GM23338 (cell line): ENCODE measurements at regions not wholly inside any gene's neighbourhood (a gene's known extent, or its start where the extent isn't known, plus 50 kb on each side); places are given as distances from the start of the nearest gene placed in this dataset.

ENCODE experiments used
- ATAC-seq: fragments of 200-7000 bp; cut with Tn5 transposase; 3 replicates; pipeline ENCODE4 v1.9.1; 2020
- DNase-seq: peaks from one replicate; pipeline ENCODE4 v3.0.0-alpha.2; 2015; ENCODE audit warnings: low spot score
- H2AFZ ChIP-seq: fragments of 200-600 bp; sonication (generic); 2 replicates; pipeline ENCODE4 v1.8.0; 2016; ENCODE audit warnings: antibody characterized with exemption, mild to moderate bottlenecking, moderate library complexity
- H3F3A ChIP-seq: fragments of 200-600 bp; sonication (generic); replicated peaks from 2 replicates; pipeline ENCODE4 v1.8.0; 2017; ENCODE audit warnings: antibody characterized with exemption, mixed run types, low read depth
- H3K27ac ChIP-seq: fragments of 200-600 bp; sonication (generic); 2 replicates; pipeline ENCODE4 v1.6.1; 2016; ENCODE audit warnings: low read depth
- H3K27me3 ChIP-seq: fragments of 200-600 bp; sonication (generic); 2 replicates; pipeline ENCODE4 v1.8.0; 2016; ENCODE audit warnings: mild to moderate bottlenecking, mixed run types, moderate library complexity; ENCODE audit not compliant: insufficient read depth
- H3K36me3 ChIP-seq: fragments of 200-600 bp; sonication (generic); 2 replicates; pipeline ENCODE4 v1.8.0; 2016; ENCODE audit warnings: mild to moderate bottlenecking; ENCODE audit not compliant: insufficient read depth
- H3K4me1 ChIP-seq: fragments of 200-600 bp; sonication (generic); 2 replicates; pipeline ENCODE4 v1.8.0; 2016; ENCODE audit warnings: mild to moderate bottlenecking, moderate library complexity; ENCODE audit not compliant: insufficient read depth
- H3K4me2 ChIP-seq: fragments of 200-600 bp; sonication (generic); 2 replicates; pipeline ENCODE4 v1.7.1; 2017; ENCODE audit warnings: mixed run types
- H3K4me3 ChIP-seq: fragments of 200-600 bp; sonication (generic); 2 replicates; pipeline ENCODE4 v1.6.1; 2016; ENCODE audit warnings: mixed run types
- H3K79me2 ChIP-seq: fragments of 200-600 bp; sonication (generic); replicated peaks from 2 replicates; pipeline ENCODE4 v1.8.0; 2017; ENCODE audit warnings: mild to moderate bottlenecking; ENCODE audit not compliant: insufficient read depth
- H3K9me2 ChIP-seq: fragments of 200-600 bp; sonication (generic); 2 replicates; pipeline ENCODE4 v1.8.0; 2017; ENCODE audit not compliant: insufficient read depth
- H4K20me1 ChIP-seq: fragments of 200-600 bp; sonication (generic); replicated peaks from 2 replicates; pipeline ENCODE4 v1.8.0; 2017; ENCODE audit warnings: mild to moderate bottlenecking; ENCODE audit not compliant: insufficient read depth
- H3K27ac Mint-ChIP-seq: 2 replicates; pipeline ENCODE4 v1.8.0; 2020; ENCODE audit warnings: inconsistent platforms, mild to moderate bottlenecking, moderate library complexity, mixed read lengths
- H3K27me3 Mint-ChIP-seq: 3 replicates; pipeline ENCODE4 v1.8.0; 2022; ENCODE audit warnings: low read depth, mild to moderate bottlenecking, moderate library complexity, mixed read lengths, inconsistent platforms; ENCODE audit not compliant: insufficient read depth, poor library complexity
- H3K36me3 Mint-ChIP-seq: 3 replicates; pipeline ENCODE4 v1.8.0; 2021; ENCODE audit warnings: low read depth, mild to moderate bottlenecking, inconsistent platforms, moderate library complexity, mixed read lengths
- H3K4me1 Mint-ChIP-seq: 3 replicates; pipeline ENCODE4 v1.8.0; 2020; ENCODE audit warnings: mild to moderate bottlenecking, inconsistent platforms, mixed read lengths
- H3K4me3 Mint-ChIP-seq: 3 replicates; pipeline ENCODE4 v1.8.0; 2021; ENCODE audit warnings: moderate library complexity, mild to moderate bottlenecking, inconsistent platforms, mixed read lengths
- H3K9me3 Mint-ChIP-seq: 3 replicates; pipeline ENCODE4 v1.8.0; 2020; ENCODE audit warnings: moderate library complexity, mild to moderate bottlenecking, inconsistent platforms, mixed read lengths
- CREB1 ChIP-seq: fragments of 250-450 bp; sonication (Bioruptor Pico); IDR thresholded peaks from 2 replicates; pipeline ENCODE4 v1.5.0; 2020; ENCODE audit warnings: low read depth, mild to moderate bottlenecking, moderate library complexity
- CTCF ChIP-seq, 2 experiments: fragments of 200-600 bp in 1 of 2; sonication (generic) in 1 of 2; conservative IDR thresholded peaks; 2 replicates each; pipeline versions ENCODE4 v1.5.1 to v1.6.1; 2016 to 2017; ENCODE audit warnings: antibody characterized with exemption in 2 of 2, low read depth in 2 of 2, mild to moderate bottlenecking in 2 of 2, moderate library complexity in 1 of 2
- ETS1 ChIP-seq: IDR thresholded peaks from 2 replicates; pipeline ENCODE4 v1.6.1; 2016; ENCODE audit warnings: antibody characterized with exemption
- EZH2 ChIP-seq: fragments of 200-600 bp; sonication (generic); IDR thresholded peaks from one replicate; pipeline ENCODE4 v1.8.0; 2017; ENCODE audit warnings: antibody characterized with exemption, mild to moderate bottlenecking, low read depth; ENCODE audit not compliant: unreplicated experiment
- EZH2phosphoT487 ChIP-seq: fragments of 200-600 bp; sonication (generic); IDR thresholded peaks from one replicate; pipeline ENCODE4 v1.8.1; 2018; ENCODE audit warnings: antibody characterized with exemption; ENCODE audit not compliant: unreplicated experiment
- JUNB ChIP-seq: IDR thresholded peaks from one replicate; pipeline ENCODE4 v1.6.1; 2016; ENCODE audit warnings: antibody characterized with exemption; ENCODE audit not compliant: unreplicated experiment
- NANOG ChIP-seq: IDR thresholded peaks from 2 replicates; pipeline ENCODE4 v1.6.1; 2016; ENCODE audit warnings: antibody characterized with exemption, borderline replicate concordance
- POLR2AphosphoS5 ChIP-seq: IDR thresholded peaks from 2 replicates; pipeline ENCODE4 v1.6.1; 2016; ENCODE audit warnings: antibody characterized with exemption, low read depth
- REST ChIP-seq: IDR thresholded peaks from one replicate; pipeline ENCODE4 v1.6.1; 2018; ENCODE audit warnings: antibody characterized with exemption; ENCODE audit not compliant: unreplicated experiment
- STAT1 ChIP-seq: IDR thresholded peaks from one replicate; pipeline ENCODE4 v1.6.1; 2016; ENCODE audit warnings: antibody characterized with exemption; ENCODE audit not compliant: unreplicated experiment
- ZNF114 ChIP-seq: fragments of 250-450 bp; sonication (Bioruptor Pico); IDR thresholded peaks from 2 replicates; pipeline ENCODE4 v1.5.0; 2020; ENCODE audit warnings: mild to moderate bottlenecking, moderate library complexity
- ZNF331 ChIP-seq: fragments of 250-450 bp; sonication (Bioruptor Pico); IDR thresholded peaks from 2 replicates; pipeline ENCODE4 v1.5.0; 2020; ENCODE audit warnings: low read depth, mild to moderate bottlenecking, moderate library complexity
- ZNF462 ChIP-seq: fragments of 250-450 bp; sonication (Bioruptor Pico); IDR thresholded peaks from 2 replicates; pipeline ENCODE4 v1.5.0; 2020; ENCODE audit warnings: mild to moderate bottlenecking, moderate library complexity

- Histone ChIP-seq H2AFZ (no peak overlapping the region), H3K4me1 (no peaks in the 10 kb centered on the region; the same call in 1 of the 2 replicates), H3F3A (no peaks in the 10 kb centered on the region), H3K4me2 (no peak overlapping the region), H3K4me3 (no peak overlapping the region), H3K27ac (no peak overlapping the region), H3K36me3 (no peaks in the 10 kb centered on the region), H3K79me2 (no peaks in the 10 kb centered on the region), H4K20me1 (no peaks in the 10 kb centered on the region), H3K9me2 (no peaks in the 10 kb centered on the region), H3K27me3 (no peaks in the 10 kb centered on the region)
- no peaks in the 10 kb centered on the region for H3K36me3 Mint-ChIP-seq
- no peak overlapping the region for H3K27ac Mint-ChIP-seq
- no peak overlapping the region for H3K4me3 Mint-ChIP-seq
- H3K4me1 Mint-ChIP-seq = no peaks in the 10 kb centered on the region
- no peak for ATAC-seq
- DNase-seq = no peak
- no peaks in the 10 kb centered on the region for H3K9me3 Mint-ChIP-seq
- H3K27me3 Mint-ChIP-seq = peaks cover 3% of the 10 kb centered on the region
- no peak for TF ChIP-seq NANOG
- no peak for TF ChIP-seq POLR2AphosphoS5
- no peak for TF ChIP-seq EZH2
- no peak for TF ChIP-seq ZNF462 (CRISPR knock-in tag)
- no peak for TF ChIP-seq CTCF (conservative IDR thresholded peaks at IDR 0.05; ENCODE audit: low read depth in 2 of 2)
- no peak for TF ChIP-seq JUNB
- no peak for TF ChIP-seq REST
- TF ChIP-seq STAT1 = no peak
- TF ChIP-seq EZH2phosphoT487 = no peak
- no peak for TF ChIP-seq ZNF114 (CRISPR knock-in tag)
- TF ChIP-seq CREB1 (CRISPR knock-in tag) = no peak
- no peak for TF ChIP-seq ZNF331 (CRISPR knock-in tag)
- no peak for TF ChIP-seq ETS1
Measured at GRCh38 chr2:95702471-95702870, 110.7 kb downstream of the TRIM43 start.
